ENCODE measurements at regions not wholly inside any gene's neighbourhood (a gene's known extent, or its start where the extent isn't known, plus 50 kb on each side); places are given as distances from the start of the nearest gene placed in this dataset.

DNA sequence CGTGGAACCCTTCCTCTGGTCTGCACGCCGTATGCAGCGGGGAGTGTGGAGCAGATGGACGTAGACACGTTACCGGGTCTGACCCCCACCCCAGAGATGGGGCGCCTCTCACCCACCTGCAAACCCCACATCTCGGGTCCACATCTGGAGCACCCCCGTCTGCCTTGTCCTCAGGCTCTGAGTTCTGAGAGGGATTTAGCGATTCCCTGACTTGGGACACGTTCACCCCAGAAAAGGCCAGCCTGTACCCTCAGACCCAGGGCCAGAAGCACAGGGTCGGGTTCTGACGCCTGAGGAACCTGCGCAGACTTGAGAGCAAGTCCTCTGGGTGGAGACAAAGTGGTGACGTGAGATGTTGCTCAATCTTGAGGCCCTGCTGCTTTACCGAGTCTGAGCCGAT lies 1138.5 kb downstream of the BRD1 start:
- H3K27me3 ChIP-seq (replicated peaks; ENCODE audit: insufficient read depth) = no peaks in the 10 kb centered on the region
- no peak overlapping the region for H3K27ac ChIP-seq
- DNase-seq (ENCODE audit: low spot score) (no peak), ATAC-seq (ENCODE audit: insufficient number of reproducible peaks, low FRiP score, low read depth) (no peak)
- no peaks in the 10 kb centered on the region for H3K4me1 ChIP-seq (ENCODE audit: control insufficient read depth in 1 of 2, low read depth in 2 of 2)
- H3K9me3 ChIP-seq = no peaks in the 10 kb centered on the region
- H3K36me3 ChIP-seq = no peaks in the 10 kb centered on the region
- TF ChIP-seq, protein P1, sequence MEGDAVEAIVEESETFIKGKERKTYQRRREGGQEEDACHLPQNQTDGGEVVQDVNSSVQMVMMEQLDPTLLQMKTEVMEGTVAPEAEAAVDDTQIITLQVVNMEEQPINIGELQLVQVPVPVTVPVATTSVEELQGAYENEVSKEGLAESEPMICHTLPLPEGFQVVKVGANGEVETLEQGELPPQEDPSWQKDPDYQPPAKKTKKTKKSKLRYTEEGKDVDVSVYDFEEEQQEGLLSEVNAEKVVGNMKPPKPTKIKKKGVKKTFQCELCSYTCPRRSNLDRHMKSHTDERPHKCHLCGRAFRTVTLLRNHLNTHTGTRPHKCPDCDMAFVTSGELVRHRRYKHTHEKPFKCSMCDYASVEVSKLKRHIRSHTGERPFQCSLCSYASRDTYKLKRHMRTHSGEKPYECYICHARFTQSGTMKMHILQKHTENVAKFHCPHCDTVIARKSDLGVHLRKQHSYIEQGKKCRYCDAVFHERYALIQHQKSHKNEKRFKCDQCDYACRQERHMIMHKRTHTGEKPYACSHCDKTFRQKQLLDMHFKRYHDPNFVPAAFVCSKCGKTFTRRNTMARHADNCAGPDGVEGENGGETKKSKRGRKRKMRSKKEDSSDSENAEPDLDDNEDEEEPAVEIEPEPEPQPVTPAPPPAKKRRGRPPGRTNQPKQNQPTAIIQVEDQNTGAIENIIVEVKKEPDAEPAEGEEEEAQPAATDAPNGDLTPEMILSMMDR (IDR thresholded peaks at IDR 0.05) = no peak
- no peak overlapping the region for H3K4me3 ChIP-seq

DNA sequence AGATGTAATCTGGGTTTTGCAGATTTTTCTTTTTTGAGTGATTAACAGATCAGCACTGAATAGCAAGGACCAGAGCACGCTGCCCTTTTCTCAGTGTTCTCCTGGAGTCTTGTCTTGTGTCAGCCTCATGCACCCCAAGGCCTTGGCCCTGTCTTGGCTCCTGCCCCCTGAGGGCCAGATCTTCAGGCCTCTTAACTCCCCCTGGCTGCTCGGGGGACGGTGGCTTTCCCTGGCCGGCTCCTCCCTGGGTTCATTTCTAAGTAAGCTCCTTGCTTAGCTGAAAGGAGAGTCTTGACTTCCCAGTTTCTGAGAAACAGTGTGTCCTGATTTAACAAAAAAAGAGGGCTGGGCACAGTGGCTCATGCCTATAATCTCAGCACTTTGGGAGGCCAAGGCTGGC lies 1139.3 kb downstream of the BRD1 start:
- Histone ChIP-seq H3K36me3 (no peaks in the 10 kb centered on the region), H3K27ac (no peak overlapping the region), H3K9me3 (no peaks in the 10 kb centered on the region), H3K4me3 (no peak overlapping the region), H3K4me1 (ENCODE audit: control insufficient read depth in 1 of 2, low read depth in 2 of 2) (no peaks in the 10 kb centered on the region), H3K27me3 (replicated peaks; ENCODE audit: insufficient read depth) (no peaks in the 10 kb centered on the region)
- ATAC-seq (ENCODE audit: insufficient number of reproducible peaks, low FRiP score, low read depth) = no peak
- DNase-seq (ENCODE audit: low spot score) = no peak
- TF ChIP-seq, protein P1 (IDR thresholded peaks at IDR 0.05) = no peak

DNA sequence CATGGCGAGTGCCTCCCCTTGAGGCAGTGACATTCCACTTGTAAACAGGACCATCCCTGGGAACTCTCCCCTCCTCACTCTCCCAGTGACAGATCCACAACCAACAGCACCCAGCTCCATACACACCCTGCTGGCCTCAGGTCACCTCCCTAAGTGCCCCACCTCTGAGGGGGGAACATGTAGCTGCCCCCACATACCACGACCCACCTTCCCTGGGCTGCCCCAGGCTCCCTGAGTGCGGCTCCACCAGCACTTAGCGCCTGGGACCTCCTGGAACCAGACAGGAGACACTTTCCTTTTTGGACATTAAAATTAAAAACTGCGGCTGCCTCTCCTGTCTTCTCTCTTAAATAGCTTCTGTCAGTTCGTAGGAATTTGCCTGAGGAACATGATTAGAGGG lies 1140.1 kb downstream of the BRD1 start:
- no peaks in the 10 kb centered on the region for H3K27me3 ChIP-seq (replicated peaks; ENCODE audit: insufficient read depth)
- TF ChIP-seq, protein P1 (IDR thresholded peaks at IDR 0.05) = no peak
- no peak for DNase-seq (ENCODE audit: low spot score)
- H3K9me3 ChIP-seq = no peaks in the 10 kb centered on the region
- ATAC-seq (ENCODE audit: insufficient number of reproducible peaks, low FRiP score, low read depth) = no peak
- H3K4me1 ChIP-seq (ENCODE audit: control insufficient read depth in 1 of 2, low read depth in 2 of 2) = no peaks in the 10 kb centered on the region
- no peak overlapping the region for H3K4me3 ChIP-seq
- H3K36me3 ChIP-seq = no peaks in the 10 kb centered on the region
- no peak overlapping the region for H3K27ac ChIP-seq

- TF ChIP-seq, protein P1 (IDR thresholded peaks at IDR 0.05) = no peak
- H3K4me1 ChIP-seq (ENCODE audit: control insufficient read depth in 1 of 2, low read depth in 2 of 2) = no peaks in the 10 kb centered on the region
Observed at GRCh38 chr22:48686694-48687302, 1140.9 kb downstream of the BRD1 start.

DNA sequence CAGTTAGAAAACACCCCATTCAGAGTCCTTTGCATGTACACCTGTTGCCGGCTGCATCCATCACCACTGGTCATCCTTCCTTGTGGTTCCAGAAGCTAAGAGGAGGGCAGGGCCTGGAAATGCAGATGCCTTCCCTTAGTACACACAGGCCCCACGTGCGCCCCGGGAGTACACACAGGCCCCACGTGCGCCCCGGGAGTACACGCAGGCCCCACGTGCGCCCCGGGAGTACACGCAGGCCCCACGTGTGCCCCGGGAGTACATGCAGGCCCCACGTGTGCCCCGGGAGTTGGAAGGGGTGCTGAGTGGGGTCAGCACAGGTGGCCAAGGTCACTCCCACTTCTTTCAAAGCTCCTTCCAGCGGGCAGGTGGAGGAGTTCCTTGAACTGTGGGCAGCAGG lies 1141.9 kb downstream of the BRD1 start:
- TF ChIP-seq, protein P1 (IDR thresholded peaks at IDR 0.05) = no peak
- no peak overlapping the region for H3K4me3 ChIP-seq
- no peaks in the 10 kb centered on the region for H3K4me1 ChIP-seq (ENCODE audit: control insufficient read depth in 1 of 2, low read depth in 2 of 2)
- no peaks in the 10 kb centered on the region for H3K27me3 ChIP-seq (replicated peaks; ENCODE audit: insufficient read depth)
- DNase-seq (ENCODE audit: low spot score) (no peak), ATAC-seq (ENCODE audit: insufficient number of reproducible peaks, low FRiP score, low read depth) (no peak)
- H3K9me3 ChIP-seq = no peaks in the 10 kb centered on the region
- no peak overlapping the region for H3K27ac ChIP-seq
- H3K36me3 ChIP-seq = no peaks in the 10 kb centered on the region

More at GRCh38 chr22:48686694-48687302, 1140.9 kb downstream of the BRD1 start:
- H3K9me3 ChIP-seq = no peaks in the 10 kb centered on the region
- no peaks in the 10 kb centered on the region for H3K36me3 ChIP-seq
- ATAC-seq (ENCODE audit: insufficient number of reproducible peaks, low FRiP score, low read depth) = no peak
- DNase-seq (ENCODE audit: low spot score) = no peak
- H3K27ac ChIP-seq = no peak overlapping the region
- H3K4me3 ChIP-seq = no peak overlapping the region
- no peaks in the 10 kb centered on the region for H3K27me3 ChIP-seq (replicated peaks; ENCODE audit: insufficient read depth)
